Breast epithelium (tissue), 4 donors: ENCODE measurements at regions not wholly inside any gene's neighbourhood (a gene's known extent, or its start where the extent isn't known, plus 50 kb on each side); places are given as distances from the start of the nearest gene placed in this dataset.

ENCODE experiments used
- DNase-seq, 2 donors: peaks; one replicate each; pipeline ENCODE4 v3.0.0-alpha.2; 2019; ENCODE audit warnings: low spot score in 2 of 2
- H3K27ac ChIP-seq, 2 donors: fragments of 200-600 bp; sonication (generic) in 1 of 2; one replicate each; pipeline ENCODE4 v1.5.1; 2016 to 2019; ENCODE audit warnings: mild to moderate bottlenecking in 1 of 2
- H3K27me3 ChIP-seq, 2 donors: fragments of 200-600 bp; sonication (generic) in 1 of 2; one replicate each; pipeline versions ENCODE4 v1.5.1 to v1.6.0; 2017 to 2019; ENCODE audit warnings: control low read depth in 1 of 2, mild to moderate bottlenecking in 1 of 2
- H3K36me3 ChIP-seq: fragments of 200-600 bp; one replicate; pipeline ENCODE4 v1.5.1; 2019
- H3K4me1 ChIP-seq, 2 donors: fragments of 200-600 bp; sonication (generic); one replicate each; pipeline ENCODE4 v1.5.1; 2016 to 2019; ENCODE audit warnings: control low read depth in 1 of 2
- H3K4me3 ChIP-seq, 3 donors: fragments of 200-600 bp; sonication (generic); 1 replicate in 2 of 3; 2 replicates in 1 of 3; pipeline ENCODE4 v1.5.1; 2016 to 2019; ENCODE audit warnings: mild to moderate bottlenecking in 3 of 3, moderate library complexity in 2 of 3
- H3K9me3 ChIP-seq, 2 donors: fragments of 200-600 bp; sonication (generic) in 1 of 2; one replicate each; pipeline ENCODE4 v1.5.1; 2016 to 2019; ENCODE audit warnings: control low read depth in 1 of 2
- CTCF ChIP-seq, 3 donors: fragments of 450-650 bp; IDR thresholded peaks; one replicate each; pipeline ENCODE4 v1.5.1; 2016 to 2017; ENCODE audit warnings: antibody characterized with exemption in 3 of 3, mild to moderate bottlenecking in 3 of 3, moderate library complexity in 3 of 3
- POLR2A ChIP-seq: fragments of 450-650 bp; IDR thresholded peaks from one replicate; pipeline ENCODE4 v1.6.1; 2016; ENCODE audit warnings: antibody characterized with exemption, mild to moderate bottlenecking, moderate library complexity
- POLR2AphosphoS5 ChIP-seq, 3 donors: sonication (generic); formaldehyde crosslinking; IDR thresholded peaks; one replicate each; pipeline ENCODE4 v1.6.1; 2017; ENCODE audit warnings: antibody characterized with exemption in 3 of 3
- intact Hi-C: fragments of 100-400 bp; cut with DNase I; formaldehyde crosslinking; loops from one replicate; pipeline ENCODE4 v1.15.1; 2023; ENCODE audit warnings: low total_unique reads

GRCh38 chr5:116970318-116970717 lies 395.7 kb upstream of the SEMA6A start:
- Histone ChIP-seq H3K4me1 (no peaks in the 10 kb centered on the region), H3K4me3 (no peak overlapping the region), H3K27ac (no peak overlapping the region), H3K36me3 (no peaks in the 10 kb centered on the region), H3K27me3 (no peaks in the 10 kb centered on the region), H3K9me3 (peaks cover 0 to 4% of the 10 kb centered on the region in 2 donors)
- TF ChIP-seq CTCF (IDR thresholded peaks at IDR 0.05) = no peak
- TF ChIP-seq POLR2AphosphoS5 (IDR thresholded peaks at IDR 0.05) = no peak
- TF ChIP-seq POLR2A = no peak
- no peak for DNase-seq
- intact Hi-C loops = no loop called here

DNA sequence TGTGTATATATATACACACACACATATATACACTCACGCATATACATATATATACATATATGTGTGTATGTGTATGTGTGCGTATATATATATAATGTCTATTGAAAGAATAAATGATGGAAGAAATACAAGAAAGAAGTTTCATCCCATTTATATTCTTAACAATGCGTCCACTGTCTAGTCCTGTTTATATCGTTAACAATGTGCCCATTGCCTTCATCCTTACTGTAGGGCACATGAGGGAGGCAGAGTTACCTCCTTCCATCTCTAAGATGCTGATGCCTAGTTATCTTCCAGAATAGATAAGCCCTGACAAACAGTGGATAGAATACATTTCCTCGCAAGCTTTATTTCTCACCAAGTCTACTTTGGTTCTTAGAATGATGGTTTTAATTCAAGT lies 389.8 kb upstream of the SEMA6A start:
- intact Hi-C loops = no loop called here
- TF ChIP-seq CTCF (IDR thresholded peaks at IDR 0.05) (no peak), POLR2A (no peak), POLR2AphosphoS5 (IDR thresholded peaks at IDR 0.05) (no peak)

GRCh38 chr5:116961021-116961420 lies 386.4 kb upstream of the SEMA6A start:
- Histone ChIP-seq H3K27ac (no peak overlapping the region), H3K36me3 (no peaks in the 10 kb centered on the region), H3K27me3 (no peaks in the 10 kb centered on the region), H3K4me1 (no peaks in the 10 kb centered on the region), H3K4me3 (no peak overlapping the region), H3K9me3 (no peaks in the 10 kb centered on the region)
- intact Hi-C loops = no loop called here
- TF ChIP-seq CTCF (IDR thresholded peaks at IDR 0.05) (no peak), POLR2AphosphoS5 (IDR thresholded peaks at IDR 0.05) (no peak), POLR2A (no peak)
- DNase-seq = no peak

More for the DNA sequence above, 389.8 kb upstream of the SEMA6A start:
- no peaks in the 10 kb centered on the region for H3K36me3 ChIP-seq
- H3K27ac ChIP-seq = no peak overlapping the region
- H3K27me3 ChIP-seq = no peaks in the 10 kb centered on the region
- H3K4me1 ChIP-seq = no peaks in the 10 kb centered on the region
- H3K4me3 ChIP-seq = no peak overlapping the region
- DNase-seq = no peak
- H3K9me3 ChIP-seq = no peaks in the 10 kb centered on the region

DNA sequence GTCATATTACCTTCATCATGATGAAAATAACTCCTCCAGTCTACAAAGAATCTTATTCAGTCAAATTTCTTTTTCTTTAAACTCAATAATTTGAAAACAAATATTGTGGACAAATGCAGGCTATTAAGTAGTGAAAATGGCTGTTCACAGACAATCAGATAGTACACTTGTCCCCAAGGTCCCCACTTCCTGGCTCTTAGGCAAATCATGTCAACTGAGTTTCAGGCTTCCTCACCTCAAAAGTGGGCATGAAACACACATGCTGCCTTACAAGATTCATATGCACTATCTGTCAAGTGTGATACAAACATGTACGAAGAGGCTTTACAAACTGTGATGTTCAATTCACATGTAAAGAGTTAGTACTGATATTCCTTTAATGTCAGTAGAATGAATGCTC lies 385.2 kb upstream of the SEMA6A start:
- H3K9me3 ChIP-seq = no peaks in the 10 kb centered on the region
- H3K4me1 ChIP-seq = no peaks in the 10 kb centered on the region
- H3K36me3 ChIP-seq = no peaks in the 10 kb centered on the region
- H3K4me3 ChIP-seq = no peak overlapping the region
- DNase-seq = no peak
- H3K27ac ChIP-seq = no peak overlapping the region
- H3K27me3 ChIP-seq = no peaks in the 10 kb centered on the region
- no peak for TF ChIP-seq CTCF (IDR thresholded peaks at IDR 0.05)
- TF ChIP-seq POLR2AphosphoS5 (IDR thresholded peaks at IDR 0.05) = no peak
- TF ChIP-seq POLR2A = no peak
- intact Hi-C loops = no loop called here

GRCh38 chr5:116953251-116953930 lies 378.8 kb upstream of the SEMA6A start:
- no peak overlapping the region for H3K27ac ChIP-seq
- intact Hi-C loops = no loop called here
- no peaks in the 10 kb centered on the region for H3K9me3 ChIP-seq
- H3K4me3 ChIP-seq = no peak overlapping the region
- no peaks in the 10 kb centered on the region for H3K27me3 ChIP-seq
- TF ChIP-seq POLR2A (no peak), POLR2AphosphoS5 (IDR thresholded peaks at IDR 0.05) (no peak), CTCF (IDR thresholded peaks at IDR 0.05) (no peak)
- no peaks in the 10 kb centered on the region for H3K4me1 ChIP-seq
- no peaks in the 10 kb centered on the region for H3K36me3 ChIP-seq
- DNase-seq = no peak
